Endothelial cell of umbilical vein (primary cell): ENCODE measurements at regions not wholly inside any gene's neighbourhood (a gene's known extent, or its start where the extent isn't known, plus 50 kb on each side); places are given as distances from the start of the nearest gene placed in this dataset.

Experiments used
- BruUV-seq: library from RNA; stranded (reverse); fragments of 400-500 nt; replicated peaks from 2 replicates; lab custom pipeline; 2021; lab: Mats Ljungman, UMichigan
- CTCF ChIA-PET: fragments of 300-600, 350-600 bp; sonication (Branson Sonifier 250); formaldehyde crosslinking; loops from one replicate; lab custom pipeline; 2021; ENCODE audit warnings: antibody characterized with exemption, inconsistent platforms; lab: Charles Lee
- POLR2A ChIA-PET: fragments of 300-600, 350-600 bp; sonication (Branson Sonifier 250); formaldehyde crosslinking; loops from one replicate; lab custom pipeline; 2021; ENCODE audit warnings: antibody characterized with exemption, inconsistent platforms; lab: Charles Lee
- DNase-seq: peaks from one replicate; pipeline ENCODE4 v3.0.0-alpha.2; 2011; ENCODE audit warnings: low read depth, low spot score
- FAIRE-seq: peaks from 2 replicates; lab custom pipeline; 2011; peaks lifted over from hg19 to GRCh38; lab: Jason Lieb, UNC
- H2AFZ ChIP-seq: 2 replicates; pipeline ENCODE4 v1.6.0; 2012; ENCODE audit warnings: low read depth, low read length, control low read depth, inconsistent platforms
- H3K27ac ChIP-seq: 2 replicates; pipeline ENCODE4 v1.5.1; 2011; ENCODE audit warnings: low read depth, mild to moderate bottlenecking, control low read depth, low read length, moderate library complexity; ENCODE audit not compliant: insufficient read depth
- H3K27me3 ChIP-seq, 2 experiments: 2 replicates each; pipeline versions ENCODE4 v1.6.0 to v1.6.1; 2011; ENCODE audit warnings: low read length in 2 of 2, mixed read lengths in 1 of 2; ENCODE audit not compliant: control insufficient read depth in 2 of 2, insufficient read depth in 2 of 2
- H3K36me3 ChIP-seq, 2 experiments: 2 replicates in 1 of 2; 3 replicates in 1 of 2; pipeline ENCODE4 v1.5.1; 2011; ENCODE audit warnings: low read length in 2 of 2, mild to moderate bottlenecking in 1 of 2, moderate library complexity in 1 of 2; ENCODE audit not compliant: control insufficient read depth in 2 of 2, insufficient read depth in 2 of 2; ENCODE audit errors: extremely low read depth in 1 of 2
- H3K4me1 ChIP-seq: 3 replicates; pipeline ENCODE4 v1.5.1; 2011; ENCODE audit warnings: mild to moderate bottlenecking, low read length; ENCODE audit not compliant: control insufficient read depth, insufficient read depth; ENCODE audit errors: extremely low read depth
- H3K4me2 ChIP-seq: 2 replicates; pipeline ENCODE4 v1.6.1; 2011; ENCODE audit warnings: low read length, control low read depth, mixed read lengths; ENCODE audit not compliant: insufficient read depth
- H3K4me3 ChIP-seq, 3 experiments: fragments of 200-600 bp in 1 of 3; sonication (generic), shearing (Covaris generic) in 1 of 3; replicated peaks in 1 of 3; 2 replicates each; pipeline ENCODE4 v1.5.1; 2011 to 2016; ENCODE audit warnings: control low read depth in 3 of 3, low read length in 3 of 3, mild to moderate bottlenecking in 2 of 3, inconsistent platforms in 1 of 3, low read depth in 1 of 3, moderate library complexity in 1 of 3; ENCODE audit not compliant: insufficient read depth in 1 of 3
- H3K79me2 ChIP-seq: 2 replicates; pipeline ENCODE4 v1.6.0; 2012; ENCODE audit warnings: low read length, inconsistent platforms; ENCODE audit not compliant: control insufficient read depth, insufficient read depth
- H3K9ac ChIP-seq: replicated peaks from 2 replicates; pipeline ENCODE3; 2011; ENCODE audit warnings: low read length, control low read depth; ENCODE audit not compliant: insufficient read depth; ENCODE audit errors: extremely low read depth
- H3K9me1 ChIP-seq: replicated peaks from 3 replicates; pipeline ENCODE4 v1.6.0; 2011; ENCODE audit warnings: mild to moderate bottlenecking, low read length; ENCODE audit not compliant: control insufficient read depth, insufficient read depth; ENCODE audit errors: extremely low read depth
- H3K9me3 ChIP-seq: replicated peaks from 2 replicates; pipeline ENCODE4 v1.5.1; 2012; ENCODE audit warnings: low read length, inconsistent platforms; ENCODE audit not compliant: control insufficient read depth, insufficient read depth
- H4K20me1 ChIP-seq: replicated peaks from 2 replicates; pipeline ENCODE3; 2011; ENCODE audit warnings: mild to moderate bottlenecking, low read length; ENCODE audit not compliant: control insufficient read depth, insufficient read depth; ENCODE audit errors: extremely low read depth
- EZH2 ChIP-seq: IDR thresholded peaks from 2 replicates; pipeline ENCODE4 v1.6.1; 2012; ENCODE audit warnings: borderline replicate concordance, low read depth, mild to moderate bottlenecking, moderate library complexity, low read length, inconsistent platforms; ENCODE audit not compliant: severe bottlenecking
- FOS ChIP-seq: IDR thresholded peaks from 2 replicates; pipeline ENCODE4 v1.6.1; 2011; ENCODE audit warnings: mild to moderate bottlenecking, low read length, moderate library complexity, borderline replicate concordance; ENCODE audit not compliant: insufficient read depth
- GATA2 ChIP-seq: IDR thresholded peaks from 2 replicates; pipeline ENCODE4 v1.7.0; 2011; ENCODE audit warnings: low read depth, mild to moderate bottlenecking, moderate library complexity, mixed read lengths, low read length; ENCODE audit not compliant: insufficient read length, insufficient read depth
- JUN ChIP-seq: IDR thresholded peaks from 2 replicates; pipeline ENCODE4 v1.6.1; 2011; ENCODE audit warnings: borderline replicate concordance, low read depth; ENCODE audit not compliant: insufficient read length, insufficient read depth
- MYC ChIP-seq: IDR thresholded peaks from one replicate; pipeline ENCODE4 v1.6.1; 2011; ENCODE audit warnings: mild to moderate bottlenecking, low read depth, low read length
- POLR2A ChIP-seq: IDR thresholded peaks from 2 replicates; pipeline ENCODE4 v1.6.1; 2012; ENCODE audit warnings: low read depth, mild to moderate bottlenecking, control low read depth, low read length
- POLR2AphosphoS5 ChIP-seq: IDR thresholded peaks from 2 replicates; pipeline ENCODE4 v1.6.1; 2012; ENCODE audit warnings: low read depth, mild to moderate bottlenecking, control low read depth, low read length, moderate library complexity; ENCODE audit not compliant: insufficient read depth
- dilution Hi-C: fragments of 300-500 bp; cut with MboI; formaldehyde crosslinking; loops from one replicate; pipeline ENCODE4 v1.15.0; 2019; ENCODE audit warnings: low sequenced_read_pairs; ENCODE audit not compliant: extremely low pct_ligation_motif_present
- intact Hi-C: fragments of 100-400 bp; cut with micrococcal nuclease; formaldehyde crosslinking; loops from one replicate; pipeline ENCODE4 v1.10.0; 2022
- TF ChIP-seq, protein P1 (sequence below), 2 donors: IDR thresholded peaks; 1 replicate in 1 of 2; 2 replicates in 1 of 2; pipeline ENCODE4 v1.5.1; 2011; ENCODE audit warnings: low read length in 2 of 2, mild to moderate bottlenecking in 2 of 2, moderate library complexity in 2 of 2, control low read depth in 1 of 2, inconsistent platforms in 1 of 2, low read depth in 1 of 2; ENCODE audit not compliant: insufficient read depth in 1 of 2; ENCODE audit errors: extremely low read depth in 1 of 2
- TF ChIP-seq, protein P2 (sequence below): IDR thresholded peaks from 2 replicates; pipeline ENCODE4 v1.6.1; 2011; ENCODE audit not compliant: insufficient read depth, insufficient read length

DNA sequence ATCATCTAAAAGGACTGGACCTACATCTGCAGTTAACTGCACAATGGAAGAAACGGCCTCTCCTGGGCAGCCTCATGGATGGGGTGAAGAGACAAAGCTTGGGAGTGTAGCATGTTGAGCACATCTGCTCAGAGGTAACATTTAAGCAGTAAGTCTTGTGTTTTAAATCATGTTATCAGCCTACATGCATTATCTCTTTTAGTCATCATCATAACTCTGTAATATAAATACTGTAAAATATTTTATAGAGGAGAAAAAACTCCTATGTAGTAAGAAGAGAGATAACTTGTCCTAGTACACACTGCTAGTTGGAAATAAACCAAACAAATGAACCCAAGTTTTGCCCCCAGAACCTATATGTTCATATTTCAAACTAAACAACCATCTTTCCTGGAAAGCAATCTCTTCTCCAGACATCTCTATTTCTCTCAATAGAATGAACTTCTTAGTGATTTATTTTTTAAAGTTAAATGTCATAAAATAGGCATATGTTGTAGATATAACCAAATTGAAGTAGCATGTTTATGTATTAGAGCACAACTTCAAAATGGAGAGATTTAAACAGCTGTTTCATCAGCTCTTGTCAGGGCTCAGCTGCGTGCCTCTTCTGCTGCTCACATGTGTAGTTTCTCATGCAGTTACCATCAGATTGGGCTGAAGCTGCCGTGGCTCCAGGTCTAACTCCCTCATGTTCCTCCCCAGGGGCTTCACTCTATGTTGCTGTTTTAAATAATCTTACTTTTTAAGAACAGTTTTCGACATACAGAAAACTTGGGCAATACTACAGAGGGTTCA, 581.8 kb upstream of the ZFP42 start:
- H3K4me3 ChIP-seq: no peak overlapping the region
- no peaks in the 10 kb centered on the region for H3K36me3 ChIP-seq
- H2AFZ ChIP-seq: no peak overlapping the region
- no peak overlapping the region for H3K9ac ChIP-seq
- no peaks in the 10 kb centered on the region for H3K9me3 ChIP-seq
- POLR2A ChIA-PET: no interaction called here
- no TSS peak for BruUV-seq
- no peak for FAIRE-seq
- H3K4me2 ChIP-seq: no peak overlapping the region
- intact Hi-C loops: no loop called here
- H3K4me1 ChIP-seq: no peaks in the 10 kb centered on the region
- H3K9me1 ChIP-seq: no peaks in the 10 kb centered on the region
- H3K79me2 ChIP-seq: no peaks in the 10 kb centered on the region
- TF ChIP-seq MYC (no peak), POLR2AphosphoS5 (no peak)
- no peaks in the 10 kb centered on the region for H3K27me3 ChIP-seq
- dilution Hi-C loops: no loop called here
- H3K27ac ChIP-seq: no peak overlapping the region
- DNase-seq: no peak
- CTCF ChIA-PET: no interaction called here
- H4K20me1 ChIP-seq: no peaks in the 10 kb centered on the region

- H3K27me3 ChIP-seq: no peaks in the 10 kb centered on the region
- no peaks in the 10 kb centered on the region for H4K20me1 ChIP-seq
- H3K9me3 ChIP-seq: no peaks in the 10 kb centered on the region
- no peaks in the 10 kb centered on the region for H3K36me3 ChIP-seq
- no peaks in the 10 kb centered on the region for H3K9me1 ChIP-seq
- H3K79me2 ChIP-seq: no peaks in the 10 kb centered on the region
- no peak for DNase-seq
- intact Hi-C loops: no loop called here
- dilution Hi-C loops: no loop called here
- H3K4me3 ChIP-seq: no peak overlapping the region
- H3K4me1 ChIP-seq: no peaks in the 10 kb centered on the region
- POLR2A ChIA-PET: no interaction called here
- H2AFZ ChIP-seq: no peak overlapping the region
- H3K9ac ChIP-seq: no peak overlapping the region
- no TSS peak for BruUV-seq
- CTCF ChIA-PET: no interaction called here
- FAIRE-seq: no peak
- TF ChIP-seq EZH2 (no peak), POLR2A (no peak), POLR2AphosphoS5 (no peak), FOS (no peak), JUN (no peak), GATA2 (no peak), MYC (no peak)
- TF ChIP-seq, protein P1, sequence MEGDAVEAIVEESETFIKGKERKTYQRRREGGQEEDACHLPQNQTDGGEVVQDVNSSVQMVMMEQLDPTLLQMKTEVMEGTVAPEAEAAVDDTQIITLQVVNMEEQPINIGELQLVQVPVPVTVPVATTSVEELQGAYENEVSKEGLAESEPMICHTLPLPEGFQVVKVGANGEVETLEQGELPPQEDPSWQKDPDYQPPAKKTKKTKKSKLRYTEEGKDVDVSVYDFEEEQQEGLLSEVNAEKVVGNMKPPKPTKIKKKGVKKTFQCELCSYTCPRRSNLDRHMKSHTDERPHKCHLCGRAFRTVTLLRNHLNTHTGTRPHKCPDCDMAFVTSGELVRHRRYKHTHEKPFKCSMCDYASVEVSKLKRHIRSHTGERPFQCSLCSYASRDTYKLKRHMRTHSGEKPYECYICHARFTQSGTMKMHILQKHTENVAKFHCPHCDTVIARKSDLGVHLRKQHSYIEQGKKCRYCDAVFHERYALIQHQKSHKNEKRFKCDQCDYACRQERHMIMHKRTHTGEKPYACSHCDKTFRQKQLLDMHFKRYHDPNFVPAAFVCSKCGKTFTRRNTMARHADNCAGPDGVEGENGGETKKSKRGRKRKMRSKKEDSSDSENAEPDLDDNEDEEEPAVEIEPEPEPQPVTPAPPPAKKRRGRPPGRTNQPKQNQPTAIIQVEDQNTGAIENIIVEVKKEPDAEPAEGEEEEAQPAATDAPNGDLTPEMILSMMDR (IDR thresholded peaks at IDR 0.05; ENCODE audit: extremely low read depth in 1 of 2, insufficient read depth in 1 of 2, low read depth in 1 of 2, low read length in 2 of 2): no peak
- TF ChIP-seq, protein P2, sequence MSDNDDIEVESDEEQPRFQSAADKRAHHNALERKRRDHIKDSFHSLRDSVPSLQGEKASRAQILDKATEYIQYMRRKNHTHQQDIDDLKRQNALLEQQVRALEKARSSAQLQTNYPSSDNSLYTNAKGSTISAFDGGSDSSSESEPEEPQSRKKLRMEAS: no peak
- no peak overlapping the region for H3K4me2 ChIP-seq
- H3K27ac ChIP-seq: no peak overlapping the region
Measured at GRCh38 chr4:187414716-187415115, 580.9 kb upstream of the ZFP42 start.
